Astrocyte (in vitro differentiated cells and primary cell): ENCODE measurements at regions not wholly inside any gene's neighbourhood (a gene's known extent, or its start where the extent isn't known, plus 50 kb on each side); places are given as distances from the start of the nearest gene placed in this dataset.

ENCODE experiments used
- DNase-seq: peaks from one replicate; pipeline ENCODE4 v3.0.0-alpha.2; 2010; ENCODE audit warnings: low read depth
- FAIRE-seq: peaks from 2 replicates; lab custom pipeline; 2011; peaks lifted over from hg19 to GRCh38; lab: Jason Lieb, UNC
- H2AFZ ChIP-seq: 2 replicates; pipeline ENCODE4 v1.6.0; 2012; ENCODE audit warnings: low read depth, low read length, inconsistent platforms
- H3K27ac ChIP-seq: 2 replicates; pipeline ENCODE4 v1.5.1; 2011; ENCODE audit warnings: low read depth, low read length, inconsistent platforms
- H3K27me3 ChIP-seq: 2 replicates; pipeline ENCODE4 v1.6.0; 2011; ENCODE audit warnings: low read length, inconsistent platforms; ENCODE audit not compliant: insufficient read depth
- H3K36me3 ChIP-seq: 2 replicates; pipeline ENCODE4 v1.5.1; 2011; ENCODE audit warnings: low read length, inconsistent platforms; ENCODE audit not compliant: insufficient read depth
- H3K4me1 ChIP-seq: 2 replicates; pipeline ENCODE4 v1.5.1; 2011; ENCODE audit warnings: low read length, inconsistent platforms; ENCODE audit not compliant: insufficient read depth
- H3K4me2 ChIP-seq: 2 replicates; pipeline ENCODE4 v1.6.0; 2012; ENCODE audit warnings: low read length, inconsistent platforms
- H3K4me3 ChIP-seq: 2 replicates; pipeline ENCODE4 v1.5.1; 2011; ENCODE audit warnings: low read depth, mild to moderate bottlenecking, low read length, inconsistent platforms; ENCODE audit not compliant: insufficient read depth
- H3K79me2 ChIP-seq: 2 replicates; pipeline ENCODE4 v1.6.0; 2012; ENCODE audit warnings: mild to moderate bottlenecking, low read length, inconsistent platforms; ENCODE audit not compliant: insufficient read depth
- H3K9ac ChIP-seq: 2 replicates; pipeline ENCODE4 v1.6.0; 2012; ENCODE audit warnings: mild to moderate bottlenecking, low read length, inconsistent platforms
- H3K9me3 ChIP-seq: 2 replicates; pipeline ENCODE4 v1.5.1; 2012; ENCODE audit warnings: low read depth, mild to moderate bottlenecking, low read length, inconsistent platforms; ENCODE audit not compliant: insufficient read depth
- H4K20me1 ChIP-seq: 2 replicates; pipeline ENCODE4 v1.6.0; 2012; ENCODE audit warnings: low read length, inconsistent platforms; ENCODE audit not compliant: insufficient read depth
- H3K27ac Mint-ChIP-seq: one replicate; pipeline ENCODE4 v1.8.0; 2021; ENCODE audit warnings: mild to moderate bottlenecking, mixed read lengths; ENCODE audit not compliant: unreplicated experiment
- H3K27me3 Mint-ChIP-seq: one replicate; pipeline ENCODE4 v1.8.0; 2021; ENCODE audit warnings: low read depth, mixed read lengths; ENCODE audit not compliant: unreplicated experiment
- H3K36me3 Mint-ChIP-seq: one replicate; pipeline ENCODE4 v1.8.0; 2021; ENCODE audit warnings: low read depth, mixed read lengths; ENCODE audit not compliant: unreplicated experiment
- H3K4me1 Mint-ChIP-seq: one replicate; pipeline ENCODE4 v1.8.0; 2021; ENCODE audit warnings: low read depth, mixed read lengths; ENCODE audit not compliant: unreplicated experiment
- H3K4me3 Mint-ChIP-seq: one replicate; pipeline ENCODE4 v1.8.0; 2021; ENCODE audit warnings: mild to moderate bottlenecking, moderate library complexity, mixed read lengths; ENCODE audit not compliant: unreplicated experiment
- H3K9me3 Mint-ChIP-seq: one replicate; pipeline ENCODE4 v1.8.0; 2021; ENCODE audit warnings: mild to moderate bottlenecking, mixed read lengths; ENCODE audit not compliant: unreplicated experiment
- CTCF ChIP-seq: IDR thresholded peaks from 2 replicates; pipeline ENCODE4 v1.5.1; 2011; ENCODE audit warnings: low read depth, mild to moderate bottlenecking, inconsistent platforms, low read length, moderate library complexity; ENCODE audit not compliant: insufficient read depth
- EZH2 ChIP-seq: IDR thresholded peaks from 2 replicates; pipeline ENCODE4 v1.6.1; 2012; ENCODE audit warnings: mild to moderate bottlenecking, low read length, inconsistent platforms; ENCODE audit not compliant: insufficient read depth

- no peaks in the 10 kb centered on the region for H3K9me3 Mint-ChIP-seq
- no peak for DNase-seq
Observed at GRCh38 chr10:11682851-11683250, 59.3 kb upstream of the ECHDC3 start.

GRCh38 chr10:11682267-11682683, 59.9 kb upstream of the ECHDC3 start:
- TF ChIP-seq EZH2: no peak
- TF ChIP-seq CTCF: no peak
- H3K27ac Mint-ChIP-seq: no peak overlapping the region
- DNase-seq (no peak), FAIRE-seq (no peak)
- Histone ChIP-seq H3K4me3 (no peak overlapping the region), H3K9ac (no peak overlapping the region), H2AFZ (no peak overlapping the region), H3K9me3 (no peaks in the 10 kb centered on the region), H4K20me1 (no peaks in the 10 kb centered on the region), H3K36me3 (no peaks in the 10 kb centered on the region), H3K4me2 (no peak overlapping the region), H3K27me3 (peaks cover 18% of the 10 kb centered on the region), H3K79me2 (no peaks in the 10 kb centered on the region), H3K4me1 (peaks cover 18% of the 10 kb centered on the region), H3K27ac (no peak overlapping the region)
- no peaks in the 10 kb centered on the region for H3K9me3 Mint-ChIP-seq
- H3K4me1 Mint-ChIP-seq: peaks cover 18% of the 10 kb centered on the region
- peaks cover 15% of the 10 kb centered on the region for H3K27me3 Mint-ChIP-seq
- H3K36me3 Mint-ChIP-seq: no peaks in the 10 kb centered on the region
- H3K4me3 Mint-ChIP-seq: no peak overlapping the region

More at GRCh38 chr10:11682851-11683250, 59.3 kb upstream of the ECHDC3 start:
- Histone ChIP-seq H3K79me2 (no peaks in the 10 kb centered on the region), H2AFZ (no peak overlapping the region), H3K36me3 (no peaks in the 10 kb centered on the region), H3K27me3 (peaks cover 18% of the 10 kb centered on the region), H3K4me2 (no peak overlapping the region), H3K4me3 (no peak overlapping the region), H3K27ac (no peak overlapping the region), H3K9me3 (no peaks in the 10 kb centered on the region), H3K4me1 (peaks cover 18% of the 10 kb centered on the region), H3K9ac (no peak overlapping the region), H4K20me1 (no peaks in the 10 kb centered on the region)
- no peak for FAIRE-seq
- Mint-ChIP-seq H3K27me3 (peaks cover 15% of the 10 kb centered on the region), H3K4me3 (no peak overlapping the region), H3K36me3 (no peaks in the 10 kb centered on the region), H3K27ac (no peak overlapping the region), H3K4me1 (peaks cover 22% of the 10 kb centered on the region)
- TF ChIP-seq EZH2: no peak
- no peak for TF ChIP-seq CTCF

DNA sequence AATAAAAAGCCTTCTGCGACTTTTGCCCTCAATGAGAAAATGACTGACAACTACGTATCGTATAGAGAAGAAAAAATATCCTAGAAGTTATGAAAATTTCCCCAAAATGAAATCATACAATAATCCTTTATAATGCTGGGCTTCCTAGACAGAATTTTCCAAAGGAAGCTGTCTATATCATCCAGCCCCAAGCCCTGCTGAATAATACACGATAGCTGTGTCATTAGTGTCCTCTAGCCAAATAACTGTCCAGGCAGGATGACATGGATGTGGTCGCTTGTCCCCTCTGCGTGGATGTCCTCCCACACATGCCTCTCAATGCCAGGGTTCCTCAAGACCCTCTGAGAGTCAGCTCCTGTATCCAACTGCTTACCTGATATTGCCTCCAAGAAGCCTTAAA, 61.7 kb upstream of the ECHDC3 start:
- H4K20me1 ChIP-seq: no peaks in the 10 kb centered on the region
- H3K9me3 ChIP-seq: no peaks in the 10 kb centered on the region
- TF ChIP-seq CTCF (no peak), EZH2 (no peak)
- peaks cover 10% of the 10 kb centered on the region for H3K4me1 ChIP-seq
- peaks cover 18% of the 10 kb centered on the region for H3K27me3 Mint-ChIP-seq
- H2AFZ ChIP-seq: no peak overlapping the region
- DNase-seq: no peak
- no peak overlapping the region for H3K4me2 ChIP-seq
- no peak overlapping the region for H3K4me3 ChIP-seq
- H3K27me3 ChIP-seq: peaks cover 20% of the 10 kb centered on the region
- H3K4me3 Mint-ChIP-seq: no peak overlapping the region
- H3K9ac ChIP-seq: no peak overlapping the region
- no peak overlapping the region for H3K27ac Mint-ChIP-seq
- no peak for FAIRE-seq
- no peaks in the 10 kb centered on the region for H3K9me3 Mint-ChIP-seq
- H3K79me2 ChIP-seq: no peaks in the 10 kb centered on the region
- H3K4me1 Mint-ChIP-seq: peaks cover 12% of the 10 kb centered on the region
- no peaks in the 10 kb centered on the region for H3K36me3 Mint-ChIP-seq
- no peaks in the 10 kb centered on the region for H3K36me3 ChIP-seq
- no peak overlapping the region for H3K27ac ChIP-seq
